ENCODE measurements at regions not wholly inside any gene's neighbourhood (a gene's known extent, or its start where the extent isn't known, plus 50 kb on each side); places are given as distances from the start of the nearest gene placed in this dataset.

DNA sequence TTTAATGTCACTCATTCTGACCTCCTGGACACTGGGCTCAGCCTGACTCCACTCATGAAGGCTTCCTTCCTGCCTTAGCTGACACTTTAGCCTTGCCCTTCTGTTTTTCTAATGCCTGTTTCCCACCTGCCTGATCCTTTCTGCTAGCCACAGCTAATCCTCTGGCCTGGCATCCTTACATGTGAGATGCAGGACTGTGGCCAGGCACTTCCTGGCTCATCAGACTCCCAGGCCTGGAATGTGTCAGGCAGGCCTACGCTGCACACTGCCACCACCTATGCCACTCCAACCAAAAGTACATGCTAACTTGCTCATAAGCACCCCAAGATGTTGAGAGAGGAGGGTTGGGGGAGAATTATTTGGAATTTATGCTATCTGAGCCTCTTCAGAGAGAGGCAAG, 138.8 kb upstream of the NALF2 start:
- DNase-seq (ENCODE audit: low spot score), result no peak

DNA sequence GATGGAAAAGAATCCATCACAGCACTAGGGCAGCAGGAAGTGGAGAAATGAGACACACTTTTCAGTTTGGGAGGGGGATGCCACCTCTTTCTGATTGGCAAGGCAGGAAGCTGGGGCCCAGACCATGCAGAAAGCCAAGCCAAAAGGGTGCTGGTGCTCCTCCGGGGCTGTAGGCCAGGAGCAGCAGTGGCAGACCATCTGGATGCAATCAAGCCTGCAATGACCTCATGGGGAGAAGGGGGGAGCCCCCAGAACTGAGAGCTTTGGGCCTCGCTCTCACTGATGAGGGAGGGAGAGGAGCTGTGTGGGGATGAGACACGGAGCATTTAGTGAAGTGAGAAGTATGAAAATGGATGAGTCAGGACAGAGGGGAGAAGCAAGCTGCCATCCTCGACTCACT, 141.3 kb upstream of the NALF2 start:
- DNase-seq (ENCODE audit: low spot score), result peak; percentile 73

DNA sequence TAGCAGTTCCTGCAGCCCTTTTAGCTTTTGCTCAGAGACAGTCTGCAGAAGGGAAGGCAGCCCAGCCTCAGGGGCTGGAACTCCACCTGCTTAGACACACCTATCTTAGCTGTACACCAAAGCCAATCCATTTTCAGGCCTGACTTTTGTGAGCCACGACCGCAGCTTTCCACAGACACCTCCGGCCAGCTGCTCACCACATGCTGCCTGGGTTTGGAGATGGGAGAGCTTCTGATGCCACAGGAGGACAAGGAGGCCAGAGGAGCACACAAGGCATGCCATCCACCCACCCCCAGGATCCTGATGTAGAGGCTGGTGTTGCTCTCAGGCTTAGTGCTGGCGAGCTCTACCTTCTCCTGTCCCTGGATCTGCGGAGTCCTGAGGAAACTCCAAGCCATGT, 141.8 kb upstream of the NALF2 start:
- DNase-seq (ENCODE audit: low spot score), result peak; percentile 77

DNA sequence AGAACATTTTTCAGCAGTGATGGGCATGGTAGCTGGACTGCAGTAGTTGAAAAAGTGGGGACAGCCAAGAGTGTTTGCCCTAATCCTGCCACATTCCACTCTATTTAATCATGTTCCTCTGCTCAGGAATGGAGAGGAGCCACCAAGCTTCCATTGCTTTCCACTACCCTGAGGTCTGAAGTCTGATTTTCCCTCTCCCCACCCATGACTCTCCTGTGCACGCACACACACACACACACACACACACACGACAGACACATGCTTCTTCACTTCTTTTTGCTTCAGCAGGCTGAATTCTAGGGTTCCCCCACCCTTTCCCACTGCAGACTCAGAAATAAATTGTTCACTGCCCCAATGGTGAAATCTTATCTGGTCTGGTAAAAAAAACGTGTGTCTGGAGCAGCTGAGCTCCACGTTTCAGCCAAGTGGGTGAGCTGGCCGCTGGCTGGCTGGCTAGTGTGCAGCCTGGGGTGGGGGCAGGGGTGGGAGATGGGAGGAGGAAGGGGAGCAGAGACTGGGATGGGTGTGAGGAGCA, 142.7 kb upstream of the NALF2 start:
- peak; percentile 81 for DNase-seq (ENCODE audit: low spot score)

DNA sequence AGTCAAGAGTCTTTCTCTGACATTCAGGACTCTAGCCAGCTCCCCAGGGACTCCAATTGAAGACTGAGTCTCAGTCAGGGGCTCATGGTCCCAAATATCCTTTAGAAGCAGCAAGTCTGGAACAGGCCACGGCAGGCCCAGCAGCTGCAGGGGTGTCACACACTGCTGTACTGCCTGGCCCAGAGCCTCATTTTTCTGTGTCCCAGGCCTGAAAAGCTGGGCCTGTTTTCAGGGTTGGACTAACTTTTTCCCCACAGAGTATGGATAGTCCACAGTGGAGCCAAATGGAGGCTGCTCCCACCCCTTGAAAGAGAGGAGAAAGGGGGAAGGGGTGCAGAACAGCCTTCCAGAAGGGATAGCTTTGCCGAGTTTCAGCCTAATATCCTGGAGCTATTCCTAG, 146.8 kb upstream of the NALF2 start:
- DNase-seq (ENCODE audit: low spot score), result no peak

DNA sequence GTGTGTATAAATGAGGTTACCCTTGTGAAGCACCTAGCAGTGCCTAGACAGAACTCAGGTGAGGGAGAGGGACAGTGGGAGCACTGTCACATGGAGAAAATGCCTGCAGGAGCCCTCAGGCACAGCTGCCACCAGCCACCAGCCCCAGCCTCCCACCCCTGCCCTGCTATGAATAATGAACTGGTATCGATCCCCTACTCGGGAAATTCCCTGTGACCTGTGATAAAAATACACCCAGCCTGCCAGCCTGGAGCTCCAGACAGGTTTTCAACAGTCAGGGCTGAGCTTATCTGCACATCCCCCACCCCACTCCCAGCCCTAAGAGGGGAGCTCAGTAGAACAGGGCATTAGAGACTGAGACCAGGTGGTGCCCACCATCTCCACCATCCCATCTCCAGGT, 159.6 kb upstream of the PJA1 start:
- peak; percentile 28 for DNase-seq (ENCODE audit: low spot score)

DNA sequence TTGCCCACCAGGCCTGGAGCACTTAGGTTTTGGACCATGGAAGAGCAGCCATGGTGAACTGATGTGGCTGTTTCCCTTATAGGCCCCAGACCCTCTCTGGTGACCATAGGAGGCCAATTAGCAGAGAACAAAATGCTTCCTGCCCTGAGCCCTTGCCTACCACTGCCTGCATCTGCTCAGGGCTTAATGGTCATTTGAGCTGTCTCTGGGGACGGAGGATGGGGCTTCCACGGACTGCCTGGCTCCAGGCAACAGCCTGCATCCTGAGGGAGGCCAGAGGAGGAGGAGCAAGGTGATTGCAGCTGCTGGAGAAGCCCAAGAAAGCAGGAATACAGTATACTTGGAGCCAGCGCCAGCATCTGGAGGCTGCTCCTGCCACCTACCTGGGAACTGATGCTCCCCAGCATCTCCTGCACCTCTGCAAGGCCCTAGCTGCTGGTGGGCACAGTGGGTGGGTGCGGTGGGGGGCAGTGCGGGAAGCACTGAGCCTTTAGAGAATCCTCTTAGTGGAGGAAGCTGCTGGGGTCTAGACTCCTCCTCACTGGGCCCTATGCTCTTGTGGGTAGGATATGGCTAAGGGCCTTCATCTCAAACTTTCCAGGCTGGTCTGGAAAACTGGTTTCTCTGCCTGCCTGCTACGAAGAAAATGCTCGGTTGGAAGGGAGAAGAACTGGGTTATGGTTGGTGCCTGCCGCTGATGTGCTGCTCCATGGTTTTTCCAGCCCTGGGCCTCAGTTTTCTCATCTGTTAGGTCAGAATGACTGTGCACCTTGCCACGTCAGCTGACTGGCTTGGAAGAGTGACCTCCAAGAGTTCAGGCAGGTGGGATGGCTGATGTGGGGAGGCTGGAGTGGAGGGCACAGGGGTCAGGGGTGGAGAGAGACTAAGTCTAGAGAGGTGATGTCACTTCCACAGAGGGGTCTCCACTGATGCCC, 158.8 kb upstream of the PJA1 start:
- DNase-seq (ENCODE audit: low spot score), result peak; percentile 65

DNA sequence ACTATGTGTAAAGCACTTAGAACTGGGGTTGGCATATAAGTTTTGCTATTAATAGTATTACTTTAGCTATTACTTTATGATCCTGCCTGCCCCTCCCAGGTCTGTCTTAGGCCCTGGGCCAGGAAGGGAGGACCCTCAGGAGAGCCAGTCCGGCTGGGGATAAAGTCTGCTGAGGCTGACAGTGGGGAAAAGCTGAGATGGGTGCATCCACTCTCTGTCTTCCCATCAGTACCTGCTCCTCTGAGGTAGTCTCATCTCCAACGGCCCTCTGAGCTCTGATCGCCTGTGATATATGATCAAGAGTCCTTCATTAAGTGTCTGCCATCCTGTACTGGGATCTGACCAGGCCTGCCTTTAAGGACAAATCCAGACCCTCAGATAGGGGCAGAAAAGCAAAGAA, 156.5 kb upstream of the PJA1 start:
- DNase-seq (ENCODE audit: low spot score), result peak; percentile 41

DNA sequence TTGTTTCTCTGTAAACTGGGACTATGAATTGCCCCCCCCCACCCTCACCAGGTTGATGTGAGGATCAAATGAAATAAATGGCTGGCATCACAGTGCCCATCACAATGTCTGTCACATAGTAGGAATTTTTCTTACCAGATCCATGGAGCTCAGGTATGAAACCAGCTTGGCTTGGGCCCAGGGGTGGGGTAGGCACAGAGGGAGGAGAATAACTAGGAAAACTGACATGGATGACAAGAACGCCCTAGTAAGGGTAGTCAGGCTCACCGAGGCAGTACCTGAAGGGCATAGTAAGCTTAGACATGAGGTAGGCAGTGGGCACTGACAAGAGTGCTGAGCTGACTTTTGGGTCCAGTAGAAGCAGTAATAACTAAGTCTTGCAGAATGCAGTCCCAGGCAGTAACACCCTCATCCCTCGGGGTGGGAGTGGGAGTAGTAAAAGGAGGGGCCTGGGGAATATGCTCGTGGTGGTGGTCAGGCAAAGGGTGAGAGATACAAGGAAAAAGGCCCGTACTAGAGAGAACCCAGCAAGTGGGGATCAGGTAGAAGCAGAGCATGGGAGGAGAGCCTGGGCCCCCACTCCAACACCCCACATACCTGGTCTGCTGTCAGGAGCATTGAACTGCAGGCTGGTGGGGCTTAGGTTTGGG, 155.9 kb upstream of the PJA1 start:
- DNase-seq (ENCODE audit: low spot score), result peak; percentile 62

DNA sequence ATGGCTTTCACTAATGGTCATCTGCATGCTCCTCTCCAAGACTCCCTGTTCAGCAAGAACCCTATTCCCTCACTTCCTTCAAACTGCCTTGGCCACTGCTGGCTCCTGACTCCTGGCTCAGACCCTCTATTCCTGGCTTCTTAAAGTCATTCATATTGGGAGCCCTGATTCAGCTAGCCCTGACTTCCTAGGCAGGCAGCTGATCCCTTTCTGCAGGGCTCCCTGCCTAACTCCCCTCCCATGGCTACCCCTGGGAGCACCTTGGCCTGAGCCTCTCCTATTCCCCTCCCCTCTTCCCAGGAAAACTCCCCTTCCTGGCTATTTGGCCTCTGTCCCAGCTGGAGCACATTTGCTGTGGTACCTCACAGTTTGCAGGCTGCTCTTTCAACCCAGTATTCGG, 154.9 kb upstream of the PJA1 start:
- DNase-seq (ENCODE audit: low spot score), result peak; percentile 59

DNA sequence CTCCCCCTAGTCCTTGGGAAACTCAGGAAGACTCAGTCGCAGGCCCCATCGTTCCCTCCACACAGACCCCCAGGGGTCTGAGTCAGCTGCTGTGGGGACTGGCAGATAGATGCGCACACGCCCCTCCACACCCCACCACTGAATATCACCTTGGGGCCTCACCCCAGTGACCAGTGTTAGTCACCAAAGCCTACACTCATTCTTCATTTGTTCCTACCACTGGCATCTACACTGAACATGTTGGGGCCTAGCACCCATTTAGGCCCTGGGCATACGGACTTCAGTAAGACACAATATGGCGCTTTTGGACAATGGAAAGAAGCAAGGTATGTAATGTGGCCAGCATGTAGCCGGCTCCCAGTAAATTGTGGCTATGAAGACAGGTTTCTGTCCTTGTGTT, 154.1 kb upstream of the PJA1 start:
- no peak for DNase-seq (ENCODE audit: low spot score)

DNA sequence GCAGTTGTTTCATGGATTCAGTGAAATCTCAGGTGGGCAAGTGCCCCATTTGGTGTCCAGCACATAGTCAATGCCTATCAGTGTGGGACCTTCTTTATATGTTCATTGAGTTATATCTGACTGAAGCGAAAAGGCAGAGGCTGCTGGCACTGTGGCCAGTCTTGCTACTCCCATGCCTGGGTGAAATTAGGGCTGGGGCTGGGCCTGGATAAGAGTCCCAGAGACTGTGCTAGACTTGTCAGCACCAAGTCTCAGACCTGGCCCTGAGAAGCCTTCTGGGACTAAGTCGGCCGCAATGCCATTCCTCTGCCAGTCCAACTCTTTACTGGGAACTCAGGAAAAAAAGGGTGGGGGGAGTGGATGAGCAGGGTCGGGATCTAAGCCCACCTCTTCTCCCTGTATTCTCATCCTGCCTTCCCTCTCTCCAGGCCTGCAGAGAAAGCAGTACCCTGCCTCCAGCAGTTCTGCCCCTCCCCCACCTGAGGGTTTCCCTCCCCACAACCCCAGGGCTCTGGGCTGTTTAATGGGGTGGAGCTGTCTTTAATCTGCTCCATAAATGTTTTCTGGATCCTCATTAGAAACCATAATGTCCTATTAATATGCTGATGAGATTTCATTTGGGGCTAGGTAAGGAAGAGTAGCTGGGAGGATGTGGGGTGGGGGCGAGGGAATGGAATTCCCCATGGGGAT, 153.5 kb upstream of the PJA1 start:
- peak; percentile 37 for DNase-seq (ENCODE audit: low spot score)

DNA sequence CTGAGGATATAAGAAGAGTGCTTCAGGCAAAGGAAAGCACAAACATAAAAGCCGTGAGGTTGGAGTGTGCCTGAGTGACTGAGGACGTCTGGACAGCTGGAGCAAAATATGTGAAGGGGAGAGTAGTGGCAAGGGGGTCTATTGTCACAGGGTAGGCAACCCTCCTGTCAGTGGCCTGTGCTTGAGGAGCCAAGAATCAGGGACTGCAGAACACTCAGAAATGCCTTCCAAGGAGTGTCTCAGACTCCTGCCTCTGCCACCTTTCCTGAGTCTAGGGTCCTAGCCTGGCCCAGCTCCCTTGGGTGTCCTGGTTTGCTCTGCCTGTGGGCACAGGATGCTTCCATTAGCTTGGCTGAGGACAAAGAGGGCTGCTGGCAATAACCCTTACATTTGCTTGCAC, 152.5 kb upstream of the PJA1 start:
- no peak for DNase-seq (ENCODE audit: low spot score)

DNA sequence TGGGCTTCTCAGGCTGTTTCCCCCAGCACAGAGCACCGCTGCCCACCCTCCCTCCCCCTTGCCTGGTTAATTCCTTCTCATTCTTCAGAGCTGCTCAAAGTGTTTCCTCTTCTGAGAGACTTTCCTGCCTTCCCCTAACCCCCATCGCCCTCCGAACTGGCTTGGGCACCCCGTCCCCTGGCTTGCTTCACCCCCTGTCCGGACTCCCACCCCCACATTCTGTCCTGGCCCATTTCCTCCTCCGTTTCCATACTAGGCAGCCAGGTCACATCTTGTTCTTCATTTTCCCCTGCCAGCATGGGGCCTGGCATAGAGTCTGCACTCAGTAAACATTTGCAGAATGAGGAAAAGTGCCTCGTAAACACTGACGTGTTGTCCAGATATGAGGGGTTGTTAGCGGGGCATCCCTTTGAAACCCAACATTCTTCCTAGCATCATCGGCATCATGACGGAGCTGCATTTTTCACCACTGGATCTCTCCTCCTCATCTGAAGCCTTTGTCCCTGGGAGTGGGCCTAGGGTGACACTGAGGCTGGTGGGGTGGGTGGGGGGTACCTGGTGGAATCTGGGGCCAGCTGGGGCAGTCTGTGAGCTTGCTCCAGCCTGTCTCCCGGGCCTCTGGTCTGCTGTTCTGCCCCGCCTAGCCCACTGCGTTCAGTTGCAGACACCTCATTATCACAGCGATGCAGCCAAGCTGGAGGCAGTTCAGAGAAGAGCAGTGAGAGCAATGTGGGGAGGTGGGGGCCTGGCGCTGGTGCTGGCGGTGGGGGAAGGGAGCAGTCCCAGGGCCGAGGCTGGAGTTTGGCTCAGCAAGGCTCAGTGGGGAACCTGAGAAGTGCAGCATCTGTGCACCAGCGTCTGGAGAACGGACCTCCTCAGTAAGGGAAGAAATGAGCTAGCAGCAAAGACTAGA, 149.4 kb upstream of the PJA1 start:
- peak; percentile 45 for DNase-seq (ENCODE audit: low spot score)

DNA sequence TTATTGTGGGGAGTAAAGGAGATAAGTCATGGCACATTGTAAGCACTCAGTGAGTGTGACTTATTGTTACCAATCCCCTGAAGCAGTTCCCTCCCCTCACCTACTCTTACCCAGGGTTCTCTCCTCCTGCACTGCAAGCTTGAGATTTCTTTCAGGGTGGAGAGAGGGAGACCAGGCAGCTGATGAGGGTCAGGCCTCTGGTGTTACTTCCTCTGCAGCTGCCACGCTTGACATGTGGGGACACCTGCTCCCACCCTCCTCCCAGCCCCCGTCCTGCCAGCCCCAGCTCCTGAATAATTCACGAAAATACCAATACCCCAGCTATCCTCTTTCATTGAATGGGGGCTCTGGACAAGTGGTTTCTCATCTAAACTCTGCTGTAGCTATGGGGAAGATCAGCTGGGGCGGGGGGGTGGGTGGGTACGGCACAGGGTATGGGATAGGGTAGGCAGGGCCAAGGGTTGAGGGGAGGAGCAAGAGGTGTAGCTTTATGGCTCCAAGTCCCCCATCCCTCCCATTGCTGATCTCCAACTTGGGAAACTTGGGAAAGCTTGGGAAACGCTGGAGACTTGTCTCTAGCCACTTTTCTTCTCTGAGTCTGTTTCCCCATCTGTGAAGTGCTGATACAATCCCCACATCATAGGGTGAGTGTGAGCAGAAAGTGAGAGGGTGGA, 148.5 kb upstream of the PJA1 start:
- DNase-seq (ENCODE audit: low spot score), result peak; percentile 37

DNA sequence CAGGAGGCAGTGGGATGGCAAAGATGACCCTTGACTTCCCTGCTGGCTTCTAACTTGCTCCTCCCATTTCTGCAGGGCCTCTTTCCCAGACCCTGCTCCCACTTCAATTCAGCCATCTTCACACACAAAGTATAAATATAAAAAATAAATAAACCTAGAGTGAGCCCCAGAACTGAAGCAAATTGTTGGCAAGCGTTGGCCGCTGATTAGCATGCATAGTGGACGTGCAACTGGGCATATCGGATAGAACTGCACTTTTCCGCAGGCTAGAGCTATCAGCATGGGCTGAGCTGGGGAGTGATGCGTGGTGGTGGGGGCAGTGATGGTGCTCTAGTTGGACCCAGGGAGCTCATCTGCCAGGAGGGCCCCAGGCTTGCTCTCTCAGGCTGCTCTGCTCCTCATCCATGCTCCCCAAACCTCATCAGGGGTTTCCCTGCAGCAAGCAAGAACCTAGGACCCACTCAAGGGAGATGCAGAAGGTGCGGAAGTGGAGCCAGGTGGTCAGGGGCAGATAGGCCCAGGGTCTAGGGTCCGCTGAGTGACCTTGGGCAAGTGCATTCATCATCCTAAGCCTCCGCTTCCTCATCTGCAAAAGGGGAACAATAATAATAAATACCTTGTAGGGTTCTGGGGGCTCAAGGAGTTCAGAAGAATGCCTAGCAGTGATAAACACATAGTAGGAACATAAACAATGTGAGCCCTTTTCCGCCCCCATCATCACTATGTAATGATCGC, 146.8 kb upstream of the PJA1 start:
- DNase-seq (ENCODE audit: low spot score), result peak; percentile 45

DNA sequence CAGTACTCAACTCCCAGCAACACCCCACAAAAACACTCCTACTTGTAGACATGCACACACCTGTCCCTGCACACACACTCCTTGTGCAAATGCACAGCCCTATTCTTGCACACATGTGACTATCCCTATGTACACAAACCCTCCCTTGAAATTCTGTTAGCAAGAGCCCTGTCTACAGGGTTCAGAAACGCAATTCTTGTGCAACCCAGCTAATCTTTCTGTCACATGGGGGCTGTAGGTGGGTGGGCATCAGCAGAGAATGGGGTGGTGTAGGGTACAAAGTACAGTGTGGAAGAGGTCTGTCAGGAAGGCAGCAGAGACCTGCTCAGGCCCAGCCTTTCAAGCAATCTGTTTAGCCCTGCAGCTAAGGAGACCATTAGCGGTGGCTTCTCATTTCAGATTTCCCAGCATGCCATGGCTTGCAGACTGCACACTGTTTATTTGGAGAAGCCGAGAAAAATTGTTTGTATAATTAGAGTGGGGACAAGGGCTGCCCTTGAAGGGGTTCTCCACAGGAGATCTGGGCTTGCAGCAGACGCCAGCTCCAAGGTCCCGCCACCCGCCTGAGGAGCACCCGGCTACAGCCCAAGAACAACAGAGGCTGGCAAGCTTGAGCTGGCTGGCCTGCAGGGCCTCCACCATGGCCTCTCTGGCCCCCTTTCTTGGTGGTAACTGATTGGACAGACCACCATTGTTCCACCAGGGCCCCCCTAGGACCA, 144.0 kb upstream of the PJA1 start:
- peak; percentile 49 for DNase-seq (ENCODE audit: low spot score)

DNA sequence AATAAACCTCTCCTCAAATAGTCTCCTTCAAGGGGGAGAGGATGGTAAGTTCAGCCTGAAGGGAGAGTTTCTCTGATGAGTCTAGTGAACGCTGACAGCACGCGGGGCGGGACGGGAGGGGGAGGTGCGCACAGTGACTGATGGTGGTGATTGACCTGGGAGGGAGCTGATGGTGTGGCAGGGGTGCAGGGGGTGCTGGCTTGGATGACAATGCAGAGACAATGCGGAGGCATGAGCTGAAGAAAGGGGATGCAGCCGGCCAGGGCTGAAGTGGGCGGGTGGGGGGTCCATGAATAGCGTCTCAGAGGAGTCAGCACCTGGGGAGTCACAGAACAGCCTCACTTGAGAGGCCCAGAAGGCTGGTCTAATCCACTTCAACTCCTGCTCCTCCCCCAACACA, 142.5 kb upstream of the PJA1 start:
- no peak for DNase-seq (ENCODE audit: low spot score)

DNA sequence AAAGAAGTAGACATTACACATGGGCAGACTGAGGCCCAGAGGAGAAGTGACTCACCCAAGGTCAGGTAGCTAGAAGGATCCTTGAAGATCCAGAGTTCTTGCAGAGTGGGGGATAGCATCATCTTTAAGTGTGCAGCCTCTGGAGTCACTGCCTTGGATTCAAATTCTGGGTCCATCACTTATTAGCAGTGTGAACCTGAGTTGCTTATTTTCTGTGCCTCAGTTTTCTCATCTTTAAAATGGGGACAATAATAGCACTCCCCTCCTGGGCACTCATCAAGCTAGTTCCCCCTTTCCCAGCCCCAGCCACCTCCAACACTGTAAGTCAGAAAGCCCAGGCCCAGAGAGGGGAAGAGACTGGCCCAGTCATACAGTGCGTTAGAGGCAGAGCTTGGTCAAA, 141.8 kb upstream of the PJA1 start:
- no peak for DNase-seq (ENCODE audit: low spot score)

Measured in mesenteric fat pad (tissue), 1 donor.